Anterior cingulate cortex (tissue), 58 donors: ENCODE measurements at regions not wholly inside any gene's neighbourhood (a gene's known extent, or its start where the extent isn't known, plus 50 kb on each side); places are given as distances from the start of the nearest gene placed in this dataset.
"Not testable (repeated sequence)": the region's sequence is repeated elsewhere in the genome, so short reads cannot be mapped to it uniquely, and the experiment has no call there.

Experiments
- DNase-seq, 58 donors: peaks; one replicate each; lab custom pipeline; 2025; lab: John Stamatoyannopoulos, UW

- no peak for DNase-seq
Observed at GRCh38 chr1:60920561-60920960, 161.8 kb upstream of the NFIA start.

- DNase-seq = no peak
Observed at GRCh38 chr1:60918867-60919266, 163.5 kb upstream of the NFIA start.

GRCh38 chr1:60916906-60917305 is 165.5 kb upstream of the NFIA start:
- no peak for DNase-seq

- DNase-seq = no peak
Observed at GRCh38 chr1:60916199-60916598, 166.2 kb upstream of the NFIA start.

- DNase-seq = no peak
Observed at GRCh38 chr1:60915441-60915840, 166.9 kb upstream of the NFIA start.

- no peak for DNase-seq
Observed at GRCh38 chr1:60914982-60915381, 167.4 kb upstream of the NFIA start.

- DNase-seq = not testable (repeated sequence)
Observed at GRCh38 chr1:60913708-60914107, 168.7 kb upstream of the NFIA start.

- no peak for DNase-seq
Observed at GRCh38 chr1:60913039-60913438, 169.3 kb upstream of the NFIA start.

- peak in 1 of 58 donors; percentile 9 for DNase-seq
Observed at GRCh38 chr1:60911966-60912697, 170.2 kb upstream of the NFIA start.

- no peak for DNase-seq
Observed at GRCh38 chr1:60908159-60908558, 174.2 kb upstream of the NFIA start.

GRCh38 chr1:60906526-60906925 is 175.8 kb upstream of the NFIA start:
- DNase-seq = no peak

- no peak for DNase-seq
Observed at GRCh38 chr1:60906039-60906438, 176.3 kb upstream of the NFIA start.

- peak in 42 of 58 donors; percentile 10 to 74 (median 43) for DNase-seq
Observed at GRCh38 chr1:60904099-60904851, 178.1 kb upstream of the NFIA start.

GRCh38 chr1:60903591-60903990 is 178.8 kb upstream of the NFIA start:
- peak in 47 of 58 donors; percentile 12 to 83 (median 54) for DNase-seq

GRCh38 chr1:60899464-60899863 is 182.9 kb upstream of the NFIA start:
- no peak for DNase-seq

- no peak for DNase-seq
Observed at GRCh38 chr1:60898987-60899386, 183.4 kb upstream of the NFIA start.

- no peak for DNase-seq
Observed at GRCh38 chr1:60898413-60898812, 183.9 kb upstream of the NFIA start.

- peak in 5 of 58 donors; percentile 3 to 17 (median 7) for DNase-seq
Observed at GRCh38 chr1:60896701-60897363, 185.5 kb upstream of the NFIA start.

- DNase-seq = peak in 1 of 58 donors; percentile 12
Observed at GRCh38 chr1:60895701-60896100, 186.7 kb upstream of the NFIA start.

GRCh38 chr1:60895252-60895651 is 187.1 kb upstream of the NFIA start:
- DNase-seq = no peak

- no peak for DNase-seq
Observed at GRCh38 chr1:60894741-60895140, 187.6 kb upstream of the NFIA start.
